OCI-LY7 (cell line): ENCODE measurements at regions not wholly inside any gene's neighbourhood (a gene's known extent, or its start where the extent isn't known, plus 50 kb on each side); places are given as distances from the start of the nearest gene placed in this dataset.

Experiments used
- BruUV-seq: library from RNA; stranded (reverse); fragments of 400-500 nt; replicated peaks from 2 replicates; lab custom pipeline; 2021; lab: Mats Ljungman, UMichigan
- CTCF ChIA-PET: fragments of 300-600 bp; sonication (Branson Sonifier 250); formaldehyde crosslinking; loops from one replicate; lab custom pipeline; 2022; ENCODE audit warnings: antibody characterized with exemption; ENCODE audit not compliant: unreplicated experiment; lab: Charles Lee
- POLR2A ChIA-PET: fragments of 300-600 bp; sonication (Branson Sonifier 250); formaldehyde crosslinking; loops from one replicate; lab custom pipeline; 2022; ENCODE audit warnings: antibody characterized with exemption; lab: Charles Lee
- DNase-seq: peaks from one replicate; pipeline ENCODE4 v3.0.0-alpha.2; 2015; ENCODE audit warnings: low spot score
- H2AFZ ChIP-seq: fragments of 200-600 bp; sonication (generic), shearing (Covaris generic); 2 replicates; pipeline ENCODE4 v1.6.1; 2014; ENCODE audit warnings: mild to moderate bottlenecking, antibody characterized with exemption, low read length, moderate library complexity
- H3K27ac ChIP-seq: fragments of 200-600 bp; sonication (generic); 2 replicates; pipeline ENCODE4 v1.5.1; 2014; ENCODE audit warnings: mixed run types, low read depth, mild to moderate bottlenecking, moderate library complexity, low read length, inconsistent platforms; ENCODE audit not compliant: poor library complexity, severe bottlenecking
- H3K36me3 ChIP-seq: fragments of 200-600 bp; sonication (generic); 2 replicates; pipeline ENCODE4 v1.6.1; 2014; ENCODE audit warnings: mild to moderate bottlenecking, antibody characterized with exemption, low read length, moderate library complexity, mixed read lengths; ENCODE audit not compliant: insufficient read depth
- H3K4me1 ChIP-seq: fragments of 200-600 bp; sonication (generic); 2 replicates; pipeline ENCODE4 v1.5.1; 2014; ENCODE audit warnings: mild to moderate bottlenecking, low read length; ENCODE audit not compliant: insufficient read depth, poor library complexity, severe bottlenecking
- H3K4me2 ChIP-seq: fragments of 200-600 bp; sonication (generic); 2 replicates; pipeline ENCODE4 v1.6.1; 2014; ENCODE audit warnings: mild to moderate bottlenecking, low read length
- H3K4me3 ChIP-seq: fragments of 200-600 bp; sonication (generic); 2 replicates; pipeline ENCODE4 v1.5.1; 2014; ENCODE audit warnings: mild to moderate bottlenecking, low read depth, low read length; ENCODE audit not compliant: poor library complexity, severe bottlenecking
- H3K79me2 ChIP-seq: fragments of 200-600 bp; sonication (generic); 2 replicates; pipeline ENCODE4 v1.6.1; 2016; ENCODE audit warnings: low read depth, mild to moderate bottlenecking, low read length, moderate library complexity, mixed read lengths; ENCODE audit not compliant: insufficient read depth
- H3K9me2 ChIP-seq: fragments of 200-600 bp; sonication (generic); 2 replicates; pipeline ENCODE4 v1.6.1; 2016; ENCODE audit warnings: mild to moderate bottlenecking, low read length, mixed read lengths; ENCODE audit not compliant: insufficient read depth
- H3K9me3 ChIP-seq: fragments of 200-600 bp; sonication (generic); 2 replicates; pipeline ENCODE4 v1.6.1; 2014; ENCODE audit warnings: mild to moderate bottlenecking, mixed run types, low read length, mixed read lengths
- H4K20me1 ChIP-seq: fragments of 200-600 bp; sonication (generic); 2 replicates; pipeline ENCODE4 v1.6.1; 2014; ENCODE audit warnings: mild to moderate bottlenecking, antibody characterized with exemption, low read length, moderate library complexity, mixed read lengths; ENCODE audit not compliant: insufficient read depth
- CTCF ChIP-seq: fragments of 200-600 bp; sonication (generic); conservative IDR thresholded peaks from 2 replicates; pipeline ENCODE4 v1.5.1; 2014; ENCODE audit warnings: mild to moderate bottlenecking, antibody characterized with exemption, low read length, moderate library complexity, mixed read lengths
- EZH2phosphoT487 ChIP-seq: fragments of 200-600 bp; sonication (generic); IDR thresholded peaks from 2 replicates; pipeline ENCODE4 v1.6.1; 2018; ENCODE audit warnings: low read depth, borderline replicate concordance, mild to moderate bottlenecking, mixed run types, antibody characterized with exemption, low read length, moderate library complexity, mixed read lengths
- intact Hi-C: fragments of 100-400 bp; cut with micrococcal nuclease; formaldehyde crosslinking; loops from one replicate; pipeline ENCODE4 v1.10.0; 2022; ENCODE audit not compliant: unreplicated experiment

GRCh38 chr16:86110134-86110533 lies 211.2 kb downstream of the IRF8 start:
- no peaks in the 10 kb centered on the region; the same call in 1 of the 2 replicates for H3K36me3 ChIP-seq
- no peak for TF ChIP-seq EZH2phosphoT487
- TF ChIP-seq CTCF: no peak
- H3K9me2 ChIP-seq: no peaks in the 10 kb centered on the region
- no peak overlapping the region for H3K27ac ChIP-seq
- no TSS peak for BruUV-seq
- no peak overlapping the region for H3K4me3 ChIP-seq
- H3K4me1 ChIP-seq: no peaks in the 10 kb centered on the region
- H3K4me2 ChIP-seq: no peak overlapping the region
- no peak overlapping the region for H2AFZ ChIP-seq
- H3K9me3 ChIP-seq: peaks cover 16% of the 10 kb centered on the region
- CTCF ChIA-PET: no interaction called here
- no peaks in the 10 kb centered on the region for H3K79me2 ChIP-seq
- intact Hi-C loops: no loop called here
- DNase-seq: no peak
- POLR2A ChIA-PET: no interaction called here
- H4K20me1 ChIP-seq: no peaks in the 10 kb centered on the region

DNA sequence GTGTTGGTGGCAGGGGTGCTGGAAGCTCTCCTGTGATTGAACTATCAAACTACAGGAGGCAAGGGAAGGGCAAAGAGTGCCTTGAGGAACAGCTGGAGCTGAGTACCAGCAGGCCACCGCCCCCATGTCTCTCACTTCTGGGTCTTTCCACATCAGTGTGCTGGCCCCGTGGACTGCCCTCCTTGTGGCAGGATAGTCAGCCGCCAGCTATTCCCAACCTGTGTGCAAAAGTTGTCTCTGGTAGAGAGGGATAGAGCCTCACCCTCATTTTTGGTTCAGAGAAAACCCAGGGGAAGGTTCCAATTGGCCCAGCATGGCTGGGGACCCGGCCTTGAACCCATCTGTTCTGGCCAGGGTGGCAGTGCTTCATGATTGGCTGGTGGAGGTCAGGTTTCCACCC lies 211.8 kb downstream of the IRF8 start:
- Histone ChIP-seq H3K36me3 (no peaks in the 10 kb centered on the region; the same call in 1 of the 2 replicates), H4K20me1 (no peaks in the 10 kb centered on the region), H3K9me3 (peaks cover 16% of the 10 kb centered on the region), H3K4me2 (no peak overlapping the region), H3K4me1 (no peaks in the 10 kb centered on the region), H3K27ac (no peak overlapping the region), H3K79me2 (no peaks in the 10 kb centered on the region), H3K9me2 (no peaks in the 10 kb centered on the region), H3K4me3 (no peak overlapping the region), H2AFZ (no peak overlapping the region)
- no TSS peak for BruUV-seq
- TF ChIP-seq CTCF: no peak
- no peak for TF ChIP-seq EZH2phosphoT487
- no peak for DNase-seq
- ChIA-PET CTCF (no interaction called here), POLR2A (no interaction called here)
- intact Hi-C loops: no loop called here

- CTCF ChIA-PET: no interaction called here
- Histone ChIP-seq H3K9me2 (no peaks in the 10 kb centered on the region), H3K36me3 (no peaks in the 10 kb centered on the region; the same call in 1 of the 2 replicates), H3K4me2 (no peak overlapping the region), H3K79me2 (no peaks in the 10 kb centered on the region), H3K4me3 (no peak overlapping the region), H2AFZ (no peak overlapping the region), H3K4me1 (no peaks in the 10 kb centered on the region), H3K27ac (no peak overlapping the region), H4K20me1 (no peaks in the 10 kb centered on the region), H3K9me3 (peaks cover 16% of the 10 kb centered on the region)
- no peak for DNase-seq
- intact Hi-C loops: no loop called here
- no peak for TF ChIP-seq EZH2phosphoT487
- TF ChIP-seq CTCF: no peak
- POLR2A ChIA-PET: interaction anchor here (0.8 kb wide), 1 partner anchor 8 kb away, joined by 4 read pairs; no protein-coding TSS in a partner anchor
- no TSS peak for BruUV-seq
Measured at GRCh38 chr16:86112178-86112577, 213.2 kb downstream of the IRF8 start.
